ENCODE measurements at regions not wholly inside any gene's neighbourhood (a gene's known extent, or its start where the extent isn't known, plus 50 kb on each side); places are given as distances from the start of the nearest gene placed in this dataset.

DNA sequence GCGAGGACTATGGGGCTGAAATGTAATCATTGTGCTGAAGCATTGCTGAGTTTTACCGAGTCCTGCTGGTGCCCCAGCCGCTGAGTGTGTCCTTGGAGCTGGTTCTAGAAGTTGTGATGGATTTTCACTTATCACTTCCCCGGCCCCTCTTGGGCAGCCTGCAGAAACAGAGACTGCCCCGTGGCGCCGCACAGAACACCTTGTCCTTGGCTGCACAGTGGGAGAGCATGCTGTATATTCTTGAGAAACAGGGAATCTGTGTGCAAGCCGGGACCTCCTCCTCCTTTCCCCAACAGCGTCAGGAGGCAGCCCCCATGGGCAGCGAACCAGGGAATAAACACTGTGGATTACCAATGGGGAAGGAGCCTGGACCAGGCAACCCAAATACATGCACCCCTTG, 90.6 kb upstream of the RUFY1 start (continued):
- TF ChIP-seq ZNF384 (IDR thresholded peaks at IDR 0.05; ENCODE audit: low read depth, low read length): no peak
- TF ChIP-seq ZNF695 (CRISPR knock-in tag; IDR thresholded peaks at IDR 0.05): no peak
- no peak for TF ChIP-seq ZFP36 (IDR thresholded peaks at IDR 0.05; ENCODE audit: low read depth, low read length, partially characterized antibody)
- TF ChIP-seq, protein P1, sequence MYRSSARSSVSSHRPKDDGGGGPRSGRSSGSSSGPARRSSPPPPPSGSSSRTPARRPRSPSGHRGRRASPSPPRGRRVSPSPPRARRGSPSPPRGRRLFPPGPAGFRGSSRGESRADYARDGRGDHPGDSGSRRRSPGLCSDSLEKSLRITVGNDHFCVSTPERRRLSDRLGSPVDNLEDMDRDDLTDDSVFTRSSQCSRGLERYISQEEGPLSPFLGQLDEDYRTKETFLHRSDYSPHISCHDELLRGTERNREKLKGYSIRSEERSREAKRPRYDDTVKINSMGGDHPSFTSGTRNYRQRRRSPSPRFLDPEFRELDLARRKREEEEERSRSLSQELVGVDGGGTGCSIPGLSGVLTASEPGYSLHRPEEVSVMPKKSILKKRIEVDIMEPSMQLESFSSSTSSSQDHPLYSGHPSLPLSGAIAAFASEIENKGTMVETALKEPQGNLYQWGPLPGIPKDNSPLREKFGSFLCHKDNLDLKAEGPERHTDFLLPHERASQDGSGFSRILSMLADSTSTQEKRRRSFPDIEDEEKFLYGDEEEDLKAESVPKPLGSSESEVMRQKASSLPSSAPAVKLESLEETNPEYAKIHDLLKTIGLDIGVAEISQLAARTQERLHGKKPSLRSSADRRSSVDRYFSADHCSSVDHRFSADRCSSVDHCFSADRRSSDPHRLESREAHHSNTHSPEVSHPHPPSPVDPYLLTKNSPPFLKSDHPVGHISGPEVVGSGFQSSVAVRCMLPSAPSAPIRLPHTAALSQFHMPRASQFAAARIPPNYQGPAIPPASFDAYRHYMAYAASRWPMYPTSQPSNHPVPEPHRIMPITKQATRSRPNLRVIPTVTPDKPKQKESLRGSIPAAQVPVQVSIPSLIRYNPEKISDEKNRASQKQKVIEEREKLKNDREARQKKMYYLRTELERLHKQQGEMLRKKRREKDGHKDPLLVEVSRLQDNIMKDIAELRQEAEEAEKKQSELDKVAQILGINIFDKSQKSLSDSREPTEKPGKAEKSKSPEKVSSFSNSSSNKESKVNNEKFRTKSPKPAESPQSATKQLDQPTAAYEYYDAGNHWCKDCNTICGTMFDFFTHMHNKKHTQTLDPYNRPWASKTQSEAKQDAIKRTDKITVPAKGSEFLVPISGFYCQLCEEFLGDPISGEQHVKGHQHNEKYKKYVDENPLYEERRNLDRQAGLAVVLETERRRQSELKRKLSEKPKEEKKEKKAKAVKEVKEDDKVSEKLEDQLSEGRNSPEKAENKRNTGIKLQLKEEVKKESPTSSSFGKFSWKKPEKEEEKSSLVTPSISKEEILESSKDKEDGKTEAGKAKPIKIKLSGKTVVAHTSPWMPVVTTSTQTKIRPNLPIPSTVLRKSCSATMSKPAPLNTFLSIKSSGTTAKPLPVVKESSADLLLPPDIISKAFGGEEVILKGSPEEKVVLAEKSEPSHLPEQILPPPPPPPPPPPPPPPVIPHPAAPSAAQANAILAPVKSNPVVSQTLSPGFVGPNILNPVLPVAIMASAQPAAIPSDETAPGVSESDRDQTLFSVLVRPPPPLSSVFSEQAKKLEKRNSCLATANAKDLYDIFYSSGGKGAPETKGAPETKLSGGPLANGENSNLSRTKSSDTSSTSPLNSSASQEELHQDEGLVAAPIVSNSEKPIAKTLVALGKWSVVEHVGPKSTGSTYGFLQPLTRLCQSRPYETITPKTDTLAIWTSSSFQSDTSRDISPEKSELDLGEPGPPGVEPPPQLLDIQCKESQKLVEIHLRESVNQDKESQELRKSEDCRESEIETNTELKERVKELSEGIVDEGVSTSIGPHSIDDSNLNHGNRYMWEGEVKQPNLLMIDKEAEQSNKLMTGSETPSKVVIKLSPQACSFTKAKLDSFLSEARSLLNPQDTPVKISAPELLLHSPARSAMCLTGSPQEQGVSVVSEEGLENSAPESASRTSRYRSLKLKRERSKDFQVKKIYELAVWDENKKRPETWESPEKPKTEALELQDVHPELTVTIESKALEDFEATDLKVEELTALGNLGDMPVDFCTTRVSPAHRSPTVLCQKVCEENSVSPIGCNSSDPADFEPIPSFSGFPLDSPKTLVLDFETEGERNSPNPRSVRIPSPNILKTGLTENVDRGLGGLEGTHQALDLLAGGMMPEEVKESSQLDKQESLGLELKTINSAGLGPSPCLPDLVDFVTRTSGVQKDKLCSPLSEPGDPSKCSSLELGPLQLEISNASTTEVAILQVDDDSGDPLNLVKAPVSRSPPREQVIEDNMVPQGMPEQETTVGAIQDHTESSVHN (IDR thresholded peaks at IDR 0.05; ENCODE audit: borderline replicate concordance in 1 of 2, low read depth in 1 of 2): no peak
- no peak for TF ChIP-seq POU5F1 (IDR thresholded peaks at IDR 0.05; ENCODE audit: borderline replicate concordance, low read depth, low read length, partially characterized antibody)
- no peak for TF ChIP-seq SUPT5H (IDR thresholded peaks at IDR 0.05)
- no peak for TF ChIP-seq BCOR (IDR thresholded peaks at IDR 0.05)
- no peak for TF ChIP-seq ZNF644 (tag; IDR thresholded peaks at IDR 0.05; ENCODE audit: low read depth)
- TF ChIP-seq, protein P2, sequence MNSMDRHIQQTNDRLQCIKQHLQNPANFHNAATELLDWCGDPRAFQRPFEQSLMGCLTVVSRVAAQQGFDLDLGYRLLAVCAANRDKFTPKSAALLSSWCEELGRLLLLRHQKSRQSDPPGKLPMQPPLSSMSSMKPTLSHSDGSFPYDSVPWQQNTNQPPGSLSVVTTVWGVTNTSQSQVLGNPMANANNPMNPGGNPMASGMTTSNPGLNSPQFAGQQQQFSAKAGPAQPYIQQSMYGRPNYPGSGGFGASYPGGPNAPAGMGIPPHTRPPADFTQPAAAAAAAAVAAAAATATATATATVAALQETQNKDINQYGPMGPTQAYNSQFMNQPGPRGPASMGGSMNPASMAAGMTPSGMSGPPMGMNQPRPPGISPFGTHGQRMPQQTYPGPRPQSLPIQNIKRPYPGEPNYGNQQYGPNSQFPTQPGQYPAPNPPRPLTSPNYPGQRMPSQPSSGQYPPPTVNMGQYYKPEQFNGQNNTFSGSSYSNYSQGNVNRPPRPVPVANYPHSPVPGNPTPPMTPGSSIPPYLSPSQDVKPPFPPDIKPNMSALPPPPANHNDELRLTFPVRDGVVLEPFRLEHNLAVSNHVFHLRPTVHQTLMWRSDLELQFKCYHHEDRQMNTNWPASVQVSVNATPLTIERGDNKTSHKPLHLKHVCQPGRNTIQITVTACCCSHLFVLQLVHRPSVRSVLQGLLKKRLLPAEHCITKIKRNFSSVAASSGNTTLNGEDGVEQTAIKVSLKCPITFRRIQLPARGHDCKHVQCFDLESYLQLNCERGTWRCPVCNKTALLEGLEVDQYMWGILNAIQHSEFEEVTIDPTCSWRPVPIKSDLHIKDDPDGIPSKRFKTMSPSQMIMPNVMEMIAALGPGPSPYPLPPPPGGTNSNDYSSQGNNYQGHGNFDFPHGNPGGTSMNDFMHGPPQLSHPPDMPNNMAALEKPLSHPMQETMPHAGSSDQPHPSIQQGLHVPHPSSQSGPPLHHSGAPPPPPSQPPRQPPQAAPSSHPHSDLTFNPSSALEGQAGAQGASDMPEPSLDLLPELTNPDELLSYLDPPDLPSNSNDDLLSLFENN (IDR thresholded peaks at IDR 0.05; ENCODE audit: low read depth in 2 of 2, low read length in 2 of 2): no peak
- TF ChIP-seq TCF7L2 (IDR thresholded peaks at IDR 0.05; ENCODE audit: low read depth, low read length): no peak
- no peak for TF ChIP-seq KAT2B (IDR thresholded peaks at IDR 0.05; ENCODE audit: low read depth, low read length)

All from K562 (cell line).